HG02623 (cell line): ENCODE measurements at regions not wholly inside any gene's neighbourhood (a gene's known extent, or its start where the extent isn't known, plus 50 kb on each side); places are given as distances from the start of the nearest gene placed in this dataset.

Experiments
- ATAC-seq: cut with Tn5 transposase; IDR thresholded peaks from one replicate; pipeline ENCODE4 v1.9.1; 2021; ENCODE audit warnings: moderate library complexity; ENCODE audit not compliant: unreplicated experiment

DNA sequence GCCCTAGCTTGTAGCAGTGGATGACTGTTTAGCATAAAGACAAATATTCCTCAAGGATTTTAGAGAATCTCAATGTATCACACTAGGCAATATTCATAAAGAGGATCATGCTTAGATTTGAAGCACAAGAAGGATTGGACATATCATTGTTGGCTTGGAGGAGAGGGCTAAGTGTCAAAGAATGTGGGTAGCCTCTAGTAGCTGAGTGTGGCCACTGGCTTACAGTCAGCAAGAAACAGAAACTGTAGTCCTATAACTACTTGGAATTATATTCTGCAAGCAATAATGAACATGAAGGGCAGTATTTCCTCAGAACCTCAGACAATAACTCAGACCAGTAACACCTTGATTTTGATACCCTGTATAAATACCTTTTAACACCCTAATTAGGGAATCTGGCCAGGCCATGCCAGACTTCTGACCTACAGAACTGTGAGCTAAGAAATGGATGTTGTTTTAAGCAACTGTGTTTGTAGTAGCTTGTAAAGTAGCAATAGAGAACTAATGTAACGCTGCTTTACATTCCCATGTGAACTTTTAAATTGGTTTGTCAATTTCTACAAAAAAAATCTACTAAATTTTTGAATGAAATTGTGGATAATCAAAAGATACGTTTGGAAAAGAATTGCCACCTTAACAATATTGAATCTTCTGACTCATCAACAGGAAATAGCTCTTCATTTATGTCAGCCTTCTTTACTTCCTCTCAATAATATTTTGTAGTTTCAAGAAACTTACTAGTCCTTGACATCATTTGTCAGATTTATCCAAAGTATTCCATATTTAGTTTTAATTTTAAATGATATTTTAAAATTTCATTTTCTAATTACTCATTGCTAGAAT, 65.2 kb upstream of the RSPO3 start:
- no peak for ATAC-seq

DNA sequence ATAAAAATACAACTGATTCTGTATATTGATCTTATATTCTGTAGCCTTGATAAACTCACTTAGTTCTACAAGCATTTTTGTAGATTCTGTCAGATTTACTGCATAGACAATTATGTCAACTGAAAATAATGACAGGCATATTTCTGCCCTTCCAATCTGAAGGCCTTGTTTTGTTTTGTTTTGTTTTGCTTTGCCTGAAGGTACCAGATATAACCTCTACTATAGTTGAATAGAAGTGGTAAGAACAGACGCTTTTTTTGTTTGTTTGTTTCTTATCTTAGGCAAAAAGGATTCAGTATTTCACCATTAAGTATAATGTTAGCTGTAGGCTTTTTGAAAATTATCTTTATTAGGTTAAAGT, 64.6 kb upstream of the RSPO3 start:
- ATAC-seq = no peak

DNA sequence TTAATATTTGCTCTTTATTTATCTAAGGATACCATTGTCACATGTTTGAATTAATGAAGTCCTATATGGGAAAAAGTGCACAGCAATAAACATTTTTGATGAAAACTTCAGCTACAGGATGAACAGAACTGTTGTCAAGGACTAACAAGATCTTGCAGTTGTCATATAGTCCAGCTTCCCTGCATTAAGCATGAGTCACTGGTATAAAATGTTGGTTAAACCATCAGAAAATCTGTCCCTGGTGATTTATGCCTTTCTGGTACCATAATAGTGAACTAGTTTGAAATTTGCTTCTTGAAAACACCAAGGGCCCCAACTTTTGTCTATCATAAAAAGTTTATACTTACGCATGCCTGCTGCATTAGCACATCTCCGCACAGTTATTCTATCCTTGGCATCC, 60.4 kb upstream of the RSPO3 start:
- ATAC-seq = no peak

DNA sequence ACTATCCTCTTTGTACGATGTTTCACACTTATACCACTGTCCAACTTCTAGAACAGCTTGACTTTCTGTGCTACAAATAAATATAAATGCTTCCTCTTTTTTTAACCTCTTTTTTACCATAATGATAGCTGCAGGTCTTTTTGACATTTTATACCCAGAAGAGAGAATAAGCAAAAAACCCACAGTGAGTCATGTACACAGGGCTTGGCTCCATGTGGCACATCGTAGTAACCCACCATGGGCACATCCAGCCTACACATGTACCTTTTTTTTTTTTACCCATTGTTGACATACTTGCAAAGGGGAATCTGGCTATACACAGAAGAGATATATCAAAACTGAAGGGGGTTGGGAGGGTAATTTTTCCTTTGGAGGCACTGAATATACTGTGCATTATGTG, 59.5 kb upstream of the RSPO3 start:
- ATAC-seq = no peak
